Stimulated activated CD4-positive, alpha-beta T cell treated with anti-CD3 and anti-CD28 coated beads, Interleukin-1b, Interleukin-23, amount 100 ng/mL, for 1 hour (primary cell): ENCODE measurements at regions not wholly inside any gene's neighbourhood (a gene's known extent, or its start where the extent isn't known, plus 50 kb on each side); places are given as distances from the start of the nearest gene placed in this dataset.
A peak's percentile ranks its signal among the peaks of the same experiment; 100 is the strongest.

Experiments
- DNase-seq, 2 donors: peaks; one replicate each; pipeline ENCODE4 v3.0.0-alpha.2; 2020; ENCODE audit warnings: low read depth in 2 of 2

DNA sequence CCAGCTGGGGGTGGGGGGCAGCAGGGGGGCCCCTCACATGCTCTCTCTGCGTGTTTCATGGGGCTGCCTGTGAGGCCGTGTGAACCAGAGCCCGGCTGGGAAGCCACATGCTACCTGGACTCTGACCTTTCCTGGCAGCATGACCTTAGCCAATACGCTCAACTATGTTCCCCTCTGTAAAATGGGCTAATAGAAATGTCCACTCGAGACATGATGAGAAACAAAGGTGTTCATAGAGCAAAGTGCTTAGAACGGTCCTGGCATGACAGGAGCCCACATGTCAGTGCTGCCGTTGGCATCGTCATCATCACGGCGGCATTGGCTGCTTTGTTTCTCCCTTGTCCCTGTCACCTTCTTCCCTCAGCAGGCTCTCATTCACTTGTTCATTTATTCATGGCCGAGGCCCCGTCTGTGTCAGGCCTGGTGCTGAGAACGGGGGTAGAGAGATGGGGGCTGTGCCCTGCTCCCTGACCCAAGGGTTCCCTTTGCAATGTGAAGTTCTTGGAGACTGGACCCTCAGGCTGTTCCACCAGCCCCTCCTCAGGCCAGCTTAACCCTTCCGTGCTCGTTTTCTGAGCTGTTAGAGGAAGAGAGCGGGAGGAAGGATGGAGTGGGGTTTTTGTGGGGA is 291.4 kb downstream of the SEC14L1 start:
- no peak for DNase-seq

DNA sequence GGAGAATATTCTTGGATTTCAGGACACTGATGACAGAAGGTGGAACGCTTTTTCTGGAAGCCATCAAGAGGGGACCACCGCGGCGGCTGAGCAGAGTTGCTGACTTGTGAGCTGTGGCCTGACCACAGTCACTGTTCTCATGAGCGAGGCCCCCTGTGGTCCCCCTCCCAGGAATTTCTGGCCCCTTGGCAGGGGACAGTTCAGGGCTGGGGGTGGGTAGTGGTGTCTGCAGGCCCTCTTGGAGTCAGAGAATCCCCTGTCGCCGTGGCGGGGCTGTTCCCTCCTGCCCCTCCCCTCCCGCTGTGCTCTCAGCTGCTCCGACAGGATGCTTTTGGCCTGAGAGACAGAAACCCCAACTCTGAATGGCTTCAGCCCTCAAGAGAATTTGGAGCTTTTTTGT is 292.0 kb downstream of the SEC14L1 start:
- no peak for DNase-seq

- no peak for DNase-seq
These were observed 292.8 kb downstream of the SEC14L1 start for GRCh38 chr17:77433385-77434135.

DNA sequence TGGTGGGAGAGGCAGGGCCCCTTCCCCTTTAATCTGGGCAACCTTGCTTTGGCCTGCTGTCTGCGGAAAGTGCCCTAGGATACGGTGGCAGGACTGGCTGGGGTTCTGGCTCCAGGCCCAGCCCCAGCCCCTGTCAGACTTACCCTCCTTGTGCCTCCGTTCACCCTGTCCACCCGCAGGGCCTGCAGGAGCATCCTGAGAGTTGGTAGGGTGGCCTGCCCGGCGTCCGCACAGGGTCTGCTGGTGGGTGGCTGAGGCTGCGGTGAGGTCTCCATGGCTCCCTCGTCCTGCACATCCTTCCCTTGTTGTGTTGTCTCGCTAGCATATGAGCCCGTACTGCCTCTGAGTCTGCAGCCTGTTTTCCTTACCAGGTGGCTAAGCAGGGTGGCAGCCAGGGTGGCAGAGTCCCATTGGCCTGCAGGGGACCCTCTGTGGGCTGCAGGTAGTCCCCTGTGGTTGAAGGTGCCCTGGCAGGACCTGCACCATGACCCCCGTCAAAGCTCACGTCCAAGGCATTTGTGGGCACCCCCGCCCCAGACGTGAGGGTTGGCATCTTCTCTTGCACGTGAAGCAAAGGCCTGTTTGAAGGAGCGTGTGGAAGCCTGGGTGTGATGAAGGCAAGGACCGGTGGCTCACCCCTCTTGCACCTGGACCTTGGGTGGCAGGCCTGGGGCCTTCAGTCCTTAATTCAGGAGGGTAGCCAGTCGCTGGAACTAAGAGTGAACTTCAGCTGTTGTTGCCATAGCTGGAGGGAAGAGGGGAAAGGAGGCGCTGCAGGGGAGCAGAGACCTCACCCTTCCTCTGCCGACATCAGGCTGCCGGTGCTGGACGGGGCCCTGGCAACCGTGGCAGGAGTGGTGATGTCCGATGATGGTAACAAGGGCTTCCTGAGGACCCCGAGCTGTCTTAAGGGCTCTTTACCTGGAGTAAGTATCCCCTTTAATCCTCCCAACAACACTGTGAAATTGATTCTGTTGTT is 293.7 kb downstream of the SEC14L1 start:
- no peak for DNase-seq

DNA sequence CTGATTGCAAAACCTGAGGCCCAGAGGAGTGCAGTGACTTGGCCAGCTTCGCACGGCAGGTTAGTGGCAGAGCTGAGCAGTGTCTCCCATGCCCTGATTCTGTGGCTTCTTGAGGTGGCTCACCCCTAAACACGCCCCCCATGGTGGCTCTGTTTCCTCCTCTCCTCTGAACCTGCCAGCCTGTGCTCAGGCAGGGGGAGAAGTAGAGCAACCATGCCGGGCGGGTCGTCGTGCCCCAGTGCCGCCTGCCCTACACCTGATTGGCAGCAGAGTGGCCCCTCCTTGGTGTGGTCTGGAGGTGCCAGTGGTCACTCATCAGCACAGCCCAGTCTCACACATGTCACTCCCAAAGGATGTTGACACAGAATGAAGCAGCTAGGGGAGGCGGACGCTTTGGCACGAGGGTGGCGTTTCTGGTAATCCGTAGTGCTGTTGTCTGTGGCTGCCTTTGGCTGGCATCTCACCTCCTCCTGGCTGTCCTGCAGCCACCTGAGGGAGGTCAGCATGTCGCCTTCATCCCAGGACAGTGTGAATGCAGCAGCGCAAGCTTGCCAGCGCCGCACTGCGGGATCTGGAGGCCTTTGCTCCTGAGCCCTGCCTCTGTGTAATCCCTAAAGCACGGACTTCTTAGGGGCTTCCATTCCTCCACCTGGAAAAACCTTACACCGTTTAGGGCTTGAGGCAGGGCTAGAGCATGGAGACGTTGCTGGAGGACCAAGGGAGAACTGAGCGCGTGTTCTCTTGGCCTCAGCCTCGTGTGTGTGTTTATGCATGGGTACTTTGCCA is 294.7 kb downstream of the SEC14L1 start:
- DNase-seq: no peak

GRCh38 chr17:77436058-77436442 is 295.3 kb downstream of the SEC14L1 start:
- DNase-seq: no peak

- DNase-seq: no peak
These were observed 295.7 kb downstream of the SEC14L1 start for GRCh38 chr17:77436481-77436880.

DNA sequence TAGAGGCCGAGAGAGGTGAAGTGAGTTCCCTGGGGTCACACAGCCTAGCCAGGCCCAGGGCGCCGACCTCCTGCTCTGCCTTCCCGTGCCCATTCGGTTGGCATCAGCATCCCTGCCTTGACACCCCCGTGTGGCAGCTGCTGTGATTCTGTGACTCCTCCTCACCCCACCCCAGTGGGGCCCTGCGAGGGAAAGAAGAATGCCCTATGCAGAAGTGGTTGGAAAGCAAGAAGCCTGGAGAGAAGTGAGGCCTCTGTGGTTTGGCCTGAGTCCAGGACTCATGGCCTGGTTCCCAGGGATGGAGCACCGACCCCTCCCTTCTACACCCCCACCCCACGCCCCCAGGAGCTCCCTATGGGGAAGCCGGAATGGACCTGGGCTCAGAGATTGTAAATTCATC is 296.2 kb downstream of the SEC14L1 start:
- no peak for DNase-seq

GRCh38 chr17:77437747-77438146 is 297.0 kb downstream of the SEC14L1 start:
- no peak for DNase-seq

- DNase-seq: no peak
These were observed 297.7 kb downstream of the SEC14L1 start for GRCh38 chr17:77438241-77439188.

DNA sequence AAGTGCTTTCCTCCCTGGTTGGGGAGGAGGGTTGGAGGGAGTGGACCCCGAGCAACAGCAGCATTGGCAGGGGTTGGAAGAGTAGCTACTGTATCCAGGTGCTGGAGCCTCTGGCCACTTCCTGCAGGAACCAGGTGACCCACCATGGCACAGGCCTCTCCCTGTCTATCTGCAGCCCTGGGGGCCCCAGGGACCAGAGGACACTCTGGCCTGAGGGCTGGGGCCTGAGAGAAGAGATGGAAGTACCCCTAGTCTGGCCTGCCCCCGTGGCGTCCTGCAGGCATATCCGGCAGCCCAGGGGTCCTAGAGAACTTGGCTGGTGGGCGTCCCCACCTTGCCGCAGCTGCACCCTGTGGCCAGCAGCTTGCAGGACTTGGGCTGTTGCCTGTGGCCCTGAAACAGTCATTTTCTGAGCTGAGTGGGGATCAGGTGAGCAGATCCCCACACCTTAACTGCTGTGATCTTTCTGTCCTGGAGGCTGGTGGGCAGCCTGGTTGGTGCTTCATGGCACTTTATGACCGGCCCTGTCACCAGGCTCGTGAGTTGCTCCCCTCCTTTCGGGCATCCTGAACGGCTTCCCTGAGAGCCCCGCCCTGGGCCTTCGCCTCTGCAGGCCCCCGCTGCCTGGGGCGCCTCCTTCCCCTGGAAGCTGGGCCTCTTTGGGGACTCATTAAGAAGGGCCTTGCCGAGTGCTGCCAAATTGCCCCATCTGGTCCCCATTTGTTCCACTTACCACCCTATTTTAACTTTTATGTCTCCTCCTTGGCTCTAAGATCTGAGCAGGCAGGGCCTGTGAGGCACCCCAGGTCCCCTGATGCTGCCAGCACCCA is 298.6 kb downstream of the SEC14L1 start:
- DNase-seq: no peak

DNA sequence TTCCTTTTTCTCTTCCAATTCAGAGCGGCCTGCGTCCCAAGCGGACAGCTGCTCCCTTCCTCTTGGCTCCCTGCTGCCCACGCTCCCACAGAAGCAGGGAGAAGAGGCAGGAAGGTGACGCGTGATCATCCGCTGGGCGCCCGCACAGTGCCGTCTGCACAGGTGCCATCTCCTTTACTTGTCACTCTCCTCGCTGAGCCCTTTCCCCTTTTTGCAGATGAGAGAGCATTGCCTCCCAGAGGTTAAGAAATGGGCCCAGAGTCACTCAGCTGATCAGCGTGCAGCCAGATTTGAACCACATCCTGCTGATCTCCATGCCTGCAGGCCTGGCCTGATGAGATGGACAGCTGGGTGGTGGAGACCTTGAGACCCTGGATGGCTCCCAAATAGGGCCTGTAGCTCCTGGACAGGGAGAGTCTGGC is 299.8 kb downstream of the SEC14L1 start:
- no peak for DNase-seq

- peak in 1 of 2 donors; percentile 41 for DNase-seq
These were observed 300.6 kb downstream of the SEC14L1 start for GRCh38 chr17:77441130-77441920.

DNA sequence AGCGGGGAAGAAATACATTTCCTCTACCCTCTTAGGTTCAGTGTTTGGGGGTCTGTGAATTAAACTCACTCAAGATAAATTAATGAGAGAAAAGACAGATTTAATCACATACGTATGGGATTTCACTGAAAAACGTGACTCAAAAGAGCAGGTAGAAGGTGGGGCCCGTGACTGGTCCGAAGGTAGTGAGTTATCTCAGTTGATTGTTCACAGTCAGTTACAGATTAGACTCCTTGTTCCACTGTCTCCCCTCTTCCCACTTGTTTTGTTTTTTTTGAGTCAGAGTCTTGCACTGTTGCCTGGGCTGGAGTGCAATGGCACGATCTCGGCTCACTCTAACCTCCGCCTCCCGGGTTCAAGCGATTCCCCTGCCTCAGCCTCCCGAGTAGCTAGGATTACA is 301.2 kb downstream of the SEC14L1 start:
- DNase-seq: no peak

DNA sequence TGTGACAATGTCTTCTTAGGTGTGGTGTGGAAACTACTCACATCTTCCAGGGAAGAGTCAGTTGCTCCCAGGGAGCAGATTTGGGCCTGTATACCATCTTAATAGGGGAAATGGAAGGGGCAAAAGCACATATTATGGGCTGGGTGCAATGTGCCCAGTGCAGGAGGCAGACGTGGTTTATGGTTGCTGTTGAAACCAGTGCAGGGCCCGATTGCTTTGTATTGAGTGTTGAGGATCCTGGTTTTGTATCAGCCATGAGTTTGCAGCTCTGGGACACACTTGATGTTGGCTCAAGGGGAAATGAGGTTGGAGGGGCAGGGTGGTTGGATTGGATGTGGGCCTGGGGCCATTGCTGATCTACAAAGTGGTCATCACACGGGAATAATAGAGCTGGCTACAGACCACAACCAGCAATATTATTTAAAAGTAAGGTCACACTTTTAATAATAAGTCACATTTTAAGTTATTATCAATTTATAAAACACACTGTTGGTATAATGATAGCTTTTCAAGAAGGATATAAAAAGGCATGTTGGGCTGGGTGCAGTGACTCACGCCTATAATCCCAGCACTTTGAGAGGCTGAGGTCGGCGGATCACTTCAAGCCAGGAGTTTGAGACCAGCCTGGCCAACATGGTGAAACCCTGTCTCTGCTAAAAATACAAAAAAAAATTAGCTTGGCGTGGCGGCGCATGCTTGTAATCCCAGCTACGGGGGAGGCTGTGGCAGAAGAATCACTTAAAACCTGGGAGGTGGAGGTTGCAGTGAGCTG is 302.4 kb downstream of the SEC14L1 start:
- DNase-seq: no peak

DNA sequence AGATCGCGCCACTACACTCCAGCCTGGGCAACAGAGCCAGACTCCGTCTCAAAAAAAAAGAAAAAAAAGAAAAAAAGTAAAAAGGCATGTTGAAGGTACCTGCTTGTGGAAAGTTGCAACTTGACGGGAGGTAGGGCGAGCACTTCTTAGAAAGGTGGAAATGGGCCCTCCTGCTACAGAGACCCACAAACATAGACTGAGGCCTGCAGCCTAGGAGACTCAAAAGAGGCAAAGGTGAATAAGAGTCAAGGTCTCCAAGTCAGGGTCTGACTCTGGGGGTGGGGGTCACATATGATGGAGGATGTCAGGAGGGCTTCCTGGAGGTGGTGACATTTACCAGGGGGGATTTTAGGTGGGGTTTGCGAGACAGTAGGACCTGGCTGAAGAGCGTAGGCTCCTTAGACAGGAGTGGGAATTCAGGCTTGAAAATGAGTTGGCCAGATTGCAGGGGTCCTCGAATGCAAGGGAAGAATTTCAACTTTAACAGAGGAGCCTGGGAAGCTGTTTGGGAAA is 303.0 kb downstream of the SEC14L1 start:
- DNase-seq: no peak

DNA sequence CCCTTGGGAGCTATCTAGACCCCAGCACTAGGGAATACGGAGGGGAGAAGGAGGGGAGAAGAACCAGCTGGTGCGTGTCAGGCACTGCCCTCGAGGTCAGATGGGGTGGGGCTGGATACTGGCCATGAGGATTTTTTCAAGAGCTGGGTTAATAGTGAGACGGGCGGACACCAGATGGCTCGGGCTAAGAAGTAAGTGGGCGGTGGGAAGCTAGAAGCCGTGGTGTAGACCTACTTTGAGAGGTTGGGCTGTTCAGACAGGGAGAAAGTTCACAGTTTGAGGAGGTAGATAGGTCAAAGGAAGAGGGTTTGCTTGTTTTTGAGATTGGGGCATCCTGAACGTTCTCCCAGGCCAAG is 303.8 kb downstream of the SEC14L1 start:
- DNase-seq: no peak
